ENCODE measurements at regions not wholly inside any gene's neighbourhood (a gene's known extent, or its start where the extent isn't known, plus 50 kb on each side); places are given as distances from the start of the nearest gene placed in this dataset.

GRCh38 chr7:12481722-12482121 lies 78.1 kb upstream of the VWDE start:
- TF ChIP-seq CTCF (IDR thresholded peaks at IDR 0.05) (no peak), POLR2A (IDR thresholded peaks at IDR 0.05) (no peak)
